HFF-Myc (cell line): ENCODE measurements at regions not wholly inside any gene's neighbourhood (a gene's known extent, or its start where the extent isn't known, plus 50 kb on each side); places are given as distances from the start of the nearest gene placed in this dataset.
A peak's percentile ranks its signal among the peaks of the same experiment; 100 is the strongest.
"Not testable (repeated sequence)": the region's sequence is repeated elsewhere in the genome, so short reads cannot be mapped to it uniquely, and the experiment has no call there.

Source experiments
- DNase-seq: peaks from one replicate; pipeline ENCODE4 v3.0.0-alpha.2; 2011; ENCODE audit warnings: low read depth; ENCODE audit errors: extremely low read depth
- H3K4me3 ChIP-seq: replicated peaks from 2 replicates; pipeline ENCODE4 v1.5.1; 2011; ENCODE audit warnings: low read depth, mild to moderate bottlenecking, control low read depth, low read length
- TF ChIP-seq, protein P1 (sequence below): IDR thresholded peaks from 2 replicates; pipeline ENCODE4 v1.5.1; 2012; ENCODE audit warnings: mild to moderate bottlenecking, low read depth, low read length, control low read depth; ENCODE audit errors: missing control alignments

DNA sequence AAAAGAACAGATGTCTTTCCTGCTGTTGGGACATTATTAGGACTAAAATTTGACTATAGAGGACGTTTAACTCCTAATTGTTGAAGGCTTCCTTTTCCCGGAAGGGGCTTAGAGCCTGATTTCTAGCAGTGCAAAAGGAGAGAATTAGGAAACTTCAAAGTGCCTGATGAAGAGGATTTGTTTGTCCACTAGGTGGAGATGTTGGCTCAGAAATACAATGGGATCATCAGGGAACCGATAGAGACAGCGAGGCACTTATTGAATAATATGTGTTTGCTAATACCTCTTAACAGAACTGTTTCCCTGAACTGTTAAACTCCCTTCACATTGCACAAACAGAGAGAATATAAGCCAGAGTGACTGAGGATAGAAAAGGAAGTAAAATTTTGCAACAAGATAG is 311.5 kb downstream of the KDM5D start:
- TF ChIP-seq, protein P1, sequence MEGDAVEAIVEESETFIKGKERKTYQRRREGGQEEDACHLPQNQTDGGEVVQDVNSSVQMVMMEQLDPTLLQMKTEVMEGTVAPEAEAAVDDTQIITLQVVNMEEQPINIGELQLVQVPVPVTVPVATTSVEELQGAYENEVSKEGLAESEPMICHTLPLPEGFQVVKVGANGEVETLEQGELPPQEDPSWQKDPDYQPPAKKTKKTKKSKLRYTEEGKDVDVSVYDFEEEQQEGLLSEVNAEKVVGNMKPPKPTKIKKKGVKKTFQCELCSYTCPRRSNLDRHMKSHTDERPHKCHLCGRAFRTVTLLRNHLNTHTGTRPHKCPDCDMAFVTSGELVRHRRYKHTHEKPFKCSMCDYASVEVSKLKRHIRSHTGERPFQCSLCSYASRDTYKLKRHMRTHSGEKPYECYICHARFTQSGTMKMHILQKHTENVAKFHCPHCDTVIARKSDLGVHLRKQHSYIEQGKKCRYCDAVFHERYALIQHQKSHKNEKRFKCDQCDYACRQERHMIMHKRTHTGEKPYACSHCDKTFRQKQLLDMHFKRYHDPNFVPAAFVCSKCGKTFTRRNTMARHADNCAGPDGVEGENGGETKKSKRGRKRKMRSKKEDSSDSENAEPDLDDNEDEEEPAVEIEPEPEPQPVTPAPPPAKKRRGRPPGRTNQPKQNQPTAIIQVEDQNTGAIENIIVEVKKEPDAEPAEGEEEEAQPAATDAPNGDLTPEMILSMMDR = peak; percentile 35
- peak; percentile 9 for DNase-seq
- no peak overlapping the region for H3K4me3 ChIP-seq

DNA sequence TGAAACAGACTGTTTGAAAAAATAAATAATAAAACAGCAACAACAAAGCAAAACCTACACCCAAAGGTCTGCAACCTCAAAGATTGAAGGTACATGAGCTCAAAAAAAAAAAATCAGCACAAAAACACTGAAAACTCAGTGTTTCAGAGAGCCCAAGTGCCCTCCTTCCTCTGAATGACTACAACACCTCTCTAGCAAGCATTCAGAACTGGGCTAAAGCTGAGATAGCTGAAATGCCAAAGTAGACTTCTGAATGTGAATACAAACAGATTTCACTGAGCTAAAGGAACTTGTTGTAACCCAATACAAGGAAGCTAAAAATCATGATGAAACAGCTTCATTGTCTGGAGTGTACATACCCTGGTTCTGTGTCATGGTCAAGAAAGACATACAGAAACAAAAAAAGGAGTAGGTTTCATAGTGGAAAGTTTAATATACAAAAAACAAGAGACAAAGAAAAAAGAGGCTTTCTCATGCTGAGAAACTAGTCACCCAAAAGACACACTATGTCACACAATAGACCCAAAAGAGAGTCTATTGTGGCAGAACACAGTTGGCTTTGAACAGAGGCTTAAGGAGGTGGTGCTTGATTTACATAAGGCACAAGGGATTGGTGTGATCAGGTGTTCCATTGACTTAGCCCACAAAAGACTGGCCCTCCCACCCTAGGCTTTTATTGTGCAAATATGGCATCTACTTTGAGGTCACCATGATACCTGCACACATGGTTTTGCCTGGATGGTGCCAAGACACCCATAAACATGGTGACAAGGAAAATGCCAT is 316.6 kb downstream of the KDM5D start:
- TF ChIP-seq, protein P1 = no peak
- no peak for DNase-seq
- no peak overlapping the region for H3K4me3 ChIP-seq

DNA sequence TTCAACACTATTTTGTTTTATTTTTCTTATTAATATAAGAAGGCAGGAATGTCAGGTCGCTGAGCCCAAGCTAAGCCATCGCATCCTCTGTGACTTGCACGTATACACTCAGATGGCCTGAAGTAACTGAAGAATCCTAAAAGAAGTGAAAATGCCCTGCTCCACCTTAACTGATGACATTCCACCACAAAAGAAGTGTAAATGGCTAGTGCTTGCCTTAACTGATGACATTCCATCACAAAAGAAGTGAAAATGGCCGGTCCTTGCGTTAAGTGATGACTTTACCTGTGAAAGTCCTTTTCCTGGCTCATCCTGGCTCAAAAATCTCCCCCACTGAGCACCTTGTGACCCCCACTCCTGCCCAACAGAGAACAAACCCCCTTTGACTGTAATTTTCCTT is 317.3 kb downstream of the KDM5D start:
- not testable (repeated sequence) for H3K4me3 ChIP-seq, DNase-seq

DNA sequence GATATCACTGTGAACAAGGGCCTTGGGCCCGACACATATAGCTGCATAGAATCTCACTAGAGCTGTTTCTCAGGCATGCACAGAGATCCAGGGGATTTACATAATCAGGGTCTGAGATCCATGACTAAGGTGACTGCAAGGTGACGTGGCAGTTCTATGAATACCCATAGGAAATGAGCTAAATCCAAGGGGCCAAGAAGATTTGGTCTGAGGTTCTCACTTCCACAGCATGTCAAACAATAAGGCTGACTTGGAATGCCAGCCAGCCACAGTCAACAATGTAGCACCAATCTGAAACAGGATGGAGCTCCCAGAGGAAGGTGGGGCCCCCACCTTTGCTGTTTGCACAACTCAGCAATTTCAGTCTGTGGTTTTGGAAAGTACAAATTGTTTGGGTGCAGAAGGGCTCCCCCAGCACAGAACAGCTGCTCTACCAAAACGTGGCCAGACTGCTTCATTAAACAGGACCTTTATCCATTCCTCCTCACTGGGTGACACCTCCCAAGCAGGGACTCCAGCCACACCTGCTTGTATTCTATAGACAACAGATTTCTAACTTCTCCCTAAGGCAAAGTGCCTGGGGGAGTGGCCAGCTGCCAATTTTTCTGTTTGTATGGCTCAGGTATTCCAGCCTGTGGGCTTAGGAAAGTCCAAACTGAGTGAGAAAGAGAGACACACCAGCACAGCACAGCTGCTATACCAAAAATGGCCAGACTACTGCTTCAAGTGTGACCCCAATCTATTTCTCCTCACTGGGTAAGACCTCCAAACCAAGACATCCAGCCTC is 333.4 kb downstream of the KDM5D start:
- TF ChIP-seq, protein P1 = no peak
- no peak overlapping the region for H3K4me3 ChIP-seq
- DNase-seq = no peak

DNA sequence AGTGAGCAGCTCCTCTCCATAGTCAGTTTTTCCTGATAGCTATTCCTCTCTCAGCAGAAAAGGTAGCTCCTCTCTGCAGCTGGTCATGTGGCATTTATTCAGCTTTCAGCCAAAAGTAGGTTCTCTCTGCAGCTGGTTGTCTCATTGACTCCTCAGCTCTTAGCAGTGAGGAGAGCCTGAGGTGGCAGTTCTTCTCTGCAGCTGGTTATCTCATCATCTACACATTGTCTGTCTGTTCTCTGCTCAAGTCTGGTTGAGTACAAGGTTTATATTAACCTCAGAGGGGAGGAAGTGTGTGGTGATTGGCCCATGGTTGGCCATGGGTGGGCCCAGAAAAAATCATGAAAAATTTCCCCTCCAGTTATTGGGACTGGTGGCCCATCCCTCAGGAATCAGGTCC is 338.3 kb downstream of the KDM5D start:
- DNase-seq = no peak
- no peak overlapping the region for H3K4me3 ChIP-seq
- TF ChIP-seq, protein P1 = no peak

DNA sequence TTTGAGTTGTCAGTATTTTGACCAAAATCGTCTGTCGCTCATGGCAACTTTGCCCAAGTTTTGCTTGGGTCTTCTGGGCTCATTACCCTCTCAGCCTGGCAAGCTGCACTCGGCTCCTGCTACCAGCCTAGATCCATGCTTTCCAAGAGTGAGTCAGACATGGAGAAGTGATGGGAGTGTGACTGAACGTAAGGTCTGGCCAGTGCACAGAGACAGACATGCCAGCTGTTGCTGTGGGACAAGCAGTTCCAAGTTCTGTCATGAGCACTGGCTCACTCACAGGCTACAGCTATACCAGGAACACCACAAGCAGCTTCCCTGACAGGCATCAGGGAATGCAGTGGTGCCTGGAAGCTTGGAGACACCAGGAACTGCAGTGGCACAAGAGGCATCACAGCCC is 338.9 kb downstream of the KDM5D start:
- no peak overlapping the region for H3K4me3 ChIP-seq
- no peak for DNase-seq
- TF ChIP-seq, protein P1 = no peak

DNA sequence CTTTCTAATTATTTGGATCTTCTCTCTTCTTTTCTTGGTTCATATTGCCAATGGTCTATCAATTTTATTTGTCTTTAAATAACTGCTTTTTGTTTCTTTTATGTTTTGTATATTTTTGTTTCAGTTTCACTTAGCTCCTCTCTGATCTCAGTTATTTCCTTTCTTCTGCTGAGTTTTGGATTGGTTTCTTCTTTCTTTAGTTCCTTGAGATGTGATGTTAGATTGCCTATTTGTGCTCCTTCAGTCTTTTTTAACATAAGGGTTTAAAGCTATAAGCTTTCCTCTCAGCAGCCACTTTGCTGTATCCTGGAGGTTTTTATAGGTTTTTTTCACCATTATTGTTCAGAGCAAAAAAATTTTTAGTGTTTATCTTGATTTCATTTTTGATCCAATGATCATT is 351.6 kb downstream of the KDM5D start:
- H3K4me3 ChIP-seq = no peak overlapping the region
- no peak for DNase-seq
- TF ChIP-seq, protein P1 = no peak
